HCT116 (cell line): ENCODE measurements at regions not wholly inside any gene's neighbourhood (a gene's known extent, or its start where the extent isn't known, plus 50 kb on each side); places are given as distances from the start of the nearest gene placed in this dataset.

Experiments
- ATAC-seq: fragments of 200-7000 bp; cut with Tn5 transposase; 2 replicates; pipeline ENCODE4 v1.9.1; 2020; ENCODE audit warnings: mild to moderate bottlenecking, moderate library complexity
- BruUV-seq: library from RNA; stranded (reverse); fragments of 400-500 nt; replicated peaks from 2 replicates; lab custom pipeline; 2021; lab: Mats Ljungman, UMichigan
- CTCF ChIA-PET: fragments of 300-600 bp; sonication (Branson Sonifier 250); formaldehyde crosslinking; loops from one replicate; lab custom pipeline; 2021; ENCODE audit warnings: antibody characterized with exemption; lab: Charles Lee
- POLR2A ChIA-PET: fragments of 300-600, 350-600 bp; sonication (Branson Sonifier 250); formaldehyde crosslinking; loops from one replicate; lab custom pipeline; 2021; ENCODE audit warnings: antibody characterized with exemption; lab: Charles Lee
- RAD21 ChIA-PET, 2 experiments: fragments of 300-600 bp; sonication (Branson Sonifier 250); formaldehyde crosslinking; loops; one replicate each; lab custom pipeline; 2023; ENCODE audit warnings: low total read pairs in 2 of 2; ENCODE audit not compliant: uncharacterized antibody in 2 of 2, unreplicated experiment in 2 of 2, low non-redundant PET in 1 of 2; lab: Charles Lee
- DNase-seq: peaks from one replicate; pipeline ENCODE4 v3.0.0-alpha.2; 2010; ENCODE audit warnings: low read depth, low spot score
- H2AFZ ChIP-seq: fragments of 200-600 bp; shearing (Covaris generic), sonication (generic); 2 replicates; pipeline ENCODE4 v1.6.1; 2017; ENCODE audit warnings: low read depth, mixed run types, mixed read lengths, antibody characterized with exemption, low read length; ENCODE audit not compliant: poor library complexity, severe bottlenecking
- H3K27ac ChIP-seq: 2 replicates; pipeline ENCODE4 v1.5.1; 2012; ENCODE audit warnings: low read depth, low read length
- H3K27me3 ChIP-seq: fragments of 200-600 bp; sonication (generic); 2 replicates; pipeline ENCODE4 v1.6.1; 2016; ENCODE audit warnings: mixed run types, low read length, mixed read lengths; ENCODE audit not compliant: insufficient read depth
- H3K36me3 ChIP-seq, 2 experiments: fragments of 200-500 bp in 1 of 2; fragments of 200-600 bp in 1 of 2; sonication (Bioruptor generic) in 1 of 2; sonication (generic) in 1 of 2; 2 replicates each; pipeline versions ENCODE4 v1.5.1 to v1.6.1; 2014 to 2016; ENCODE audit warnings: low read length in 2 of 2, inconsistent platforms in 1 of 2, mixed read lengths in 1 of 2, mixed run types in 1 of 2; ENCODE audit not compliant: insufficient read depth in 2 of 2, control insufficient read depth in 1 of 2
- H3K4me1 ChIP-seq, 2 experiments: fragments of 200-600 bp in 1 of 2; sonication (generic) in 1 of 2; 2 replicates each; pipeline versions ENCODE4 v1.5.1 to v1.6.1; 2012 to 2017; ENCODE audit warnings: low read length in 2 of 2, inconsistent platforms in 1 of 2, mild to moderate bottlenecking in 1 of 2, mixed read lengths in 1 of 2, mixed run types in 1 of 2, moderate library complexity in 1 of 2; ENCODE audit not compliant: insufficient read depth in 2 of 2, control insufficient read depth in 1 of 2
- H3K4me2 ChIP-seq: fragments of 200-600 bp; sonication (generic); 2 replicates; pipeline ENCODE4 v1.6.1; 2017; ENCODE audit warnings: mixed run types, low read length, mixed read lengths
- H3K4me3 ChIP-seq, 2 experiments: fragments of 200-600 bp in 1 of 2; sonication (generic) in 1 of 2; replicated peaks in 1 of 2; 2 replicates each; pipeline ENCODE4 v1.5.1; 2011 to 2016; ENCODE audit warnings: low read length in 2 of 2, control low read depth in 1 of 2, low read depth in 1 of 2, mild to moderate bottlenecking in 1 of 2, mixed read lengths in 1 of 2, mixed run types in 1 of 2
- H3K79me2 ChIP-seq: fragments of 200-600 bp; sonication (generic); 2 replicates; pipeline ENCODE4 v1.6.1; 2017; ENCODE audit warnings: mild to moderate bottlenecking, mixed run types, low read length, moderate library complexity, mixed read lengths; ENCODE audit not compliant: insufficient read depth
- H3K9ac ChIP-seq: fragments of 200-600 bp; sonication (generic); 2 replicates; pipeline ENCODE4 v1.6.1; 2016; ENCODE audit warnings: low read length, mixed read lengths
- H3K9me2 ChIP-seq: fragments of 200-600 bp; sonication (generic), shearing (Covaris generic); 2 replicates; pipeline ENCODE4 v1.6.1; 2017; ENCODE audit warnings: mixed run types, mild to moderate bottlenecking, moderate library complexity; ENCODE audit not compliant: insufficient read depth
- H3K9me3 ChIP-seq, 2 experiments: fragments of 200-500 bp in 1 of 2; fragments of 200-600 bp in 1 of 2; sonication (Bioruptor generic) in 1 of 2; sonication (generic) in 1 of 2; 2 replicates each; pipeline ENCODE4 v1.6.1; 2014 to 2017; ENCODE audit warnings: low read length in 2 of 2, mixed read lengths in 2 of 2, inconsistent platforms in 1 of 2, low read depth in 1 of 2, mild to moderate bottlenecking in 1 of 2, mixed run types in 1 of 2, moderate library complexity in 1 of 2; ENCODE audit not compliant: control insufficient read depth in 1 of 2, insufficient read depth in 1 of 2
- H4K20me1 ChIP-seq: fragments of 200-600 bp; sonication (generic), shearing (Covaris generic); 2 replicates; pipeline ENCODE4 v1.6.1; 2017; ENCODE audit warnings: mixed run types, mild to moderate bottlenecking, moderate library complexity; ENCODE audit not compliant: insufficient read depth
- CEBPB ChIP-seq: IDR thresholded peaks from 2 replicates; pipeline ENCODE4 v1.6.1; 2012; ENCODE audit warnings: low read depth
- CTCF ChIP-seq, 3 experiments: fragments of 200-600 bp in 1 of 3; sonication (generic) in 1 of 3; IDR thresholded peaks in 2 of 3; conservative IDR thresholded peaks in 1 of 3; 2 replicates each; pipeline ENCODE4 v1.5.1; 2012 to 2017; ENCODE audit warnings: low read depth in 2 of 3, low read length in 2 of 3, antibody characterized with exemption in 1 of 3, borderline replicate concordance in 1 of 3, control low read depth in 1 of 3, mild to moderate bottlenecking in 1 of 3, mixed read lengths in 1 of 3, mixed run types in 1 of 3, moderate library complexity in 1 of 3; ENCODE audit not compliant: insufficient read depth in 1 of 3
- EGR1 ChIP-seq: IDR thresholded peaks from 2 replicates; pipeline ENCODE4 v1.6.1; 2012; ENCODE audit warnings: low read depth
- ELF1 ChIP-seq: IDR thresholded peaks from 2 replicates; pipeline ENCODE4 v1.6.1; 2012; ENCODE audit warnings: low read depth, borderline replicate concordance
- EZH2 ChIP-seq: fragments of 200-600 bp; sonication (generic); IDR thresholded peaks from 2 replicates; pipeline ENCODE4 v1.6.1; 2017; ENCODE audit warnings: antibody characterized with exemption, mixed run types
- FOSL1 ChIP-seq: IDR thresholded peaks from 2 replicates; pipeline ENCODE4 v1.6.1; 2012; ENCODE audit warnings: low read depth
- POLR2A ChIP-seq: IDR thresholded peaks from 2 replicates; pipeline ENCODE4 v1.7.0; 2011; ENCODE audit warnings: borderline replicate concordance; ENCODE audit not compliant: insufficient read depth, insufficient read length; ENCODE audit errors: extremely low read depth
- SRF ChIP-seq: IDR thresholded peaks from 2 replicates; pipeline ENCODE4 v1.6.1; 2012; ENCODE audit warnings: low read depth
- TCF7L2 ChIP-seq: IDR thresholded peaks from 2 replicates; pipeline ENCODE4 v1.7.0; 2011; ENCODE audit warnings: borderline replicate concordance, inconsistent platforms; ENCODE audit not compliant: insufficient read depth, insufficient read length; ENCODE audit errors: extremely low read depth
- ZNF274 ChIP-seq: fragments of 200-500 bp; sonication (Bioruptor generic); IDR thresholded peaks from 2 replicates; pipeline ENCODE4 v1.6.1; 2014; ENCODE audit warnings: mild to moderate bottlenecking, low read depth, low read length, inconsistent platforms
- intact Hi-C: fragments of 100-400 bp; cut with micrococcal nuclease; formaldehyde crosslinking; loops from 2 replicates; pipeline ENCODE4 v1.10.0; 2022

GRCh38 chr11:127056338-127056971 lies 55.9 kb upstream of the KIRREL3 start:
- no peak for DNase-seq
- ChIA-PET RAD21 (no interaction called here), CTCF (no interaction called here), POLR2A (no interaction called here)
- H3K36me3 ChIP-seq, result no peaks in the 10 kb centered on the region
- H3K27ac ChIP-seq, result no peak overlapping the region
- intact Hi-C loops, result no loop called here
- H2AFZ ChIP-seq, result no peak overlapping the region
- ATAC-seq, result no peak
- no peak overlapping the region for H3K9ac ChIP-seq
- no peaks in the 10 kb centered on the region for H3K9me3 ChIP-seq
- no peaks in the 10 kb centered on the region for H3K79me2 ChIP-seq
- BruUV-seq, result no TSS peak
- H3K4me2 ChIP-seq, result no peak overlapping the region
- H4K20me1 ChIP-seq, result no peaks in the 10 kb centered on the region
- no peak for TF ChIP-seq ELF1
- H3K9me2 ChIP-seq, result no peaks in the 10 kb centered on the region
- no peaks in the 10 kb centered on the region for H3K4me1 ChIP-seq
- no peaks in the 10 kb centered on the region for H3K27me3 ChIP-seq
- no peak overlapping the region for H3K4me3 ChIP-seq

GRCh38 chr11:127055236-127055635 lies 54.7 kb upstream of the KIRREL3 start:
- Histone ChIP-seq H3K27me3 (no peaks in the 10 kb centered on the region), H3K9me2 (no peaks in the 10 kb centered on the region), H3K4me3 (no peak overlapping the region), H3K4me1 (no peaks in the 10 kb centered on the region), H4K20me1 (no peaks in the 10 kb centered on the region), H3K9me3 (no peaks in the 10 kb centered on the region), H3K4me2 (no peak overlapping the region), H3K36me3 (no peaks in the 10 kb centered on the region), H3K9ac (no peak overlapping the region), H3K79me2 (no peaks in the 10 kb centered on the region), H3K27ac (no peak overlapping the region), H2AFZ (no peak overlapping the region)
- BruUV-seq, result no TSS peak
- no peak for TF ChIP-seq ELF1
- no peak for TF ChIP-seq CTCF (IDR thresholded peaks at IDR 0.05 in 2 of 3, conservative IDR thresholded peaks at IDR 0.05 in 1 of 3; ENCODE audit: borderline replicate concordance in 1 of 3, insufficient read depth in 1 of 3, low read depth in 2 of 3, low read length in 2 of 3)
- TF ChIP-seq CEBPB, result no peak
- TF ChIP-seq FOSL1, result no peak
- TF ChIP-seq POLR2A, result no peak
- no peak for TF ChIP-seq TCF7L2
- no peak for TF ChIP-seq EZH2
- TF ChIP-seq EGR1, result no peak
- no peak for TF ChIP-seq ZNF274
- TF ChIP-seq SRF, result no peak
- ATAC-seq (no peak), DNase-seq (no peak)
- ChIA-PET RAD21 (no interaction called here), CTCF (no interaction called here), POLR2A (no interaction called here)
- intact Hi-C loops, result no loop called here
